Activated B cell treated with CpG ODN at 0.5 μM for 24 hours (primary cell): ENCODE measurements at regions not wholly inside any gene's neighbourhood (a gene's known extent, or its start where the extent isn't known, plus 50 kb on each side); places are given as distances from the start of the nearest gene placed in this dataset.

Source experiments
- ATAC-seq: fragments of 200-7000 bp; cut with Tn5 transposase; one replicate; pipeline ENCODE4 v1.10.0; 2021; ENCODE audit warnings: low read depth, mild to moderate bottlenecking, moderate library complexity
- CTCF ChIA-PET: fragments of 350-600 bp; sonication (Branson Sonifier 250); formaldehyde crosslinking; loops from one replicate; lab custom pipeline; 2021; ENCODE audit warnings: antibody characterized with exemption; lab: Charles Lee
- POLR2A ChIA-PET: fragments of 350-600 bp; sonication (Branson Sonifier 250); formaldehyde crosslinking; loops from one replicate; lab custom pipeline; 2021; ENCODE audit warnings: antibody characterized with exemption; lab: Charles Lee
- DNase-seq: peaks from one replicate; pipeline ENCODE4 v3.0.0; 2022
- H3K27ac Mint-ChIP-seq: one replicate; pipeline ENCODE4 v1.8.0; 2020; ENCODE audit warnings: mixed read lengths
- H3K27me3 Mint-ChIP-seq: one replicate; pipeline ENCODE4 v1.8.0; 2021; ENCODE audit warnings: mixed read lengths
- H3K36me3 Mint-ChIP-seq: one replicate; pipeline ENCODE4 v1.8.0; 2021; ENCODE audit warnings: low read depth, mixed read lengths
- H3K4me1 Mint-ChIP-seq: one replicate; pipeline ENCODE4 v1.8.0; 2021; ENCODE audit warnings: mixed read lengths
- H3K4me3 Mint-ChIP-seq: one replicate; pipeline ENCODE4 v1.8.0; 2020; ENCODE audit warnings: mild to moderate bottlenecking, mixed read lengths
- H3K9me3 Mint-ChIP-seq: one replicate; pipeline ENCODE4 v1.8.0; 2020; ENCODE audit warnings: mixed read lengths
- intact Hi-C: fragments of 100-400 bp; cut with micrococcal nuclease; formaldehyde crosslinking; loops from one replicate; pipeline ENCODE4 v1.15.1; 2024
- TF ChIP-seq, protein P1 (sequence below): fragments of 200-600 bp; IDR thresholded peaks from one replicate; pipeline ENCODE4 v1.8.0; 2022; ENCODE audit warnings: antibody characterized with exemption, mild to moderate bottlenecking

DNA sequence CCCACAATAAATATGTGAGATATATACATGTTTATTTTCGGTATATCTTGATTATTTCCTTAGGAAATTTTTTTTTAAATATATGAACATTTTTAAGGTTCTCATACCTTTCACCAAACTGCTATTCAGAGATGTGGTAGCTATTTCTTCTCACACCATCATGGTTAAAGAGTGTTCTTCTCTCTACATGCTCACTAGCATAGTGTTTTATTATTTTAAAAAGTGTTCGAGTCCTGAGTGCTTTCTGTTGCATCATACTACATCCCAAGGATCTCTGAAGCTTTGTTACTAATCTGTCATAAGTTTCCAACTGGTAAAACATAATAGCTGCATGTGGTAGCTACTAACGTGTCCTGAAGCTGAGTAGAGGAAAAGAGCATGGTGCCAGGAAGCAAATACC lies 177.4 kb upstream of the GLRA1 start:
- H3K36me3 Mint-ChIP-seq: no peaks in the 10 kb centered on the region
- H3K4me1 Mint-ChIP-seq: no peaks in the 10 kb centered on the region
- no peak overlapping the region for H3K4me3 Mint-ChIP-seq
- TF ChIP-seq, protein P1, sequence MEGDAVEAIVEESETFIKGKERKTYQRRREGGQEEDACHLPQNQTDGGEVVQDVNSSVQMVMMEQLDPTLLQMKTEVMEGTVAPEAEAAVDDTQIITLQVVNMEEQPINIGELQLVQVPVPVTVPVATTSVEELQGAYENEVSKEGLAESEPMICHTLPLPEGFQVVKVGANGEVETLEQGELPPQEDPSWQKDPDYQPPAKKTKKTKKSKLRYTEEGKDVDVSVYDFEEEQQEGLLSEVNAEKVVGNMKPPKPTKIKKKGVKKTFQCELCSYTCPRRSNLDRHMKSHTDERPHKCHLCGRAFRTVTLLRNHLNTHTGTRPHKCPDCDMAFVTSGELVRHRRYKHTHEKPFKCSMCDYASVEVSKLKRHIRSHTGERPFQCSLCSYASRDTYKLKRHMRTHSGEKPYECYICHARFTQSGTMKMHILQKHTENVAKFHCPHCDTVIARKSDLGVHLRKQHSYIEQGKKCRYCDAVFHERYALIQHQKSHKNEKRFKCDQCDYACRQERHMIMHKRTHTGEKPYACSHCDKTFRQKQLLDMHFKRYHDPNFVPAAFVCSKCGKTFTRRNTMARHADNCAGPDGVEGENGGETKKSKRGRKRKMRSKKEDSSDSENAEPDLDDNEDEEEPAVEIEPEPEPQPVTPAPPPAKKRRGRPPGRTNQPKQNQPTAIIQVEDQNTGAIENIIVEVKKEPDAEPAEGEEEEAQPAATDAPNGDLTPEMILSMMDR: no peak
- H3K27ac Mint-ChIP-seq: no peak overlapping the region
- intact Hi-C loops: no loop called here
- POLR2A ChIA-PET: no interaction called here
- no peaks in the 10 kb centered on the region for H3K27me3 Mint-ChIP-seq
- peaks cover 11% of the 10 kb centered on the region for H3K9me3 Mint-ChIP-seq
- DNase-seq (no peak), ATAC-seq (no peak)
- CTCF ChIA-PET: interaction anchor here (0.9 kb wide), 1 partner anchor 41 kb away, joined by 3 read pairs; no protein-coding TSS in a partner anchor

DNA sequence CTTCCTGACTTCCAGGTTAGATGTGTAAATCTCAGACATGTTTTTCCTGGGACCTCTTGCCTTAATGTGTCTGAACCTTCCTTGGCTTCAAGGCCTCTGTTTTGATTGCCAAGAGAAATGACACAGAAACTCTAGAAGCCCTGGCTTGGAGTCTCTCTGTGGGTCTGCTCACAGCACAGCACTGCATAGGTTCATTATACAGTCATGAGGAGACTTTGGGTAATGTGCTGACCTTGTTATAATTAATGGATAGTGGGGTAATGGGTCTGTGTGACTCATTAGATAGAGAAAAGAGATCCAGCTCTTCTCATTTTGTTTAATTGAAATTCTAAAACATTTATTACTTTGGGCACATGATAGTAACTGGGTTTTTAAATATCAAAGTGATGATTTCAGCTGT lies 175.8 kb upstream of the GLRA1 start:
- Mint-ChIP-seq H3K27me3 (no peaks in the 10 kb centered on the region), H3K4me1 (no peaks in the 10 kb centered on the region), H3K4me3 (no peak overlapping the region), H3K36me3 (no peaks in the 10 kb centered on the region), H3K27ac (no peak overlapping the region), H3K9me3 (peaks cover 11% of the 10 kb centered on the region)
- CTCF ChIA-PET: no interaction called here
- ATAC-seq (no peak), DNase-seq (no peak)
- POLR2A ChIA-PET: no interaction called here
- TF ChIP-seq, protein P1: no peak
- intact Hi-C loops: no loop called here

DNA sequence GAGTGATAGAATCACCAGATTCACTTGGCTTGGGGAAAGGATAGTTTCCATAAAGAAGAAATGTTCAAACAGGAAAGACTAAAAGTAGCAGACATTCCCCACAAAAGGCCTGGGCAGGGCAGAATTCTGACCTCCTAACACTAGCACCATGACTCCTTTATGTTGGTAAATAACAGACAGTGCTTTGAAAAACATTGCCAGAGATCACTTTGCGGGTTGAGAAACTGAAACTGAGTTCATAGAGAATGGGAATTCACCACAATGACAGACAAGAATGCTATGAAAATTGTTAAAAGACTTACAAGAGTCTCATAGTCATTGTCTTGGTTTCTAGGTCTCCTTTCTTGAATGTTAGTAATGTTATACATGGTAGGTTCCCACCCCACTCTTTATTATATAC lies 172.5 kb upstream of the GLRA1 start:
- Mint-ChIP-seq H3K27ac (no peak overlapping the region), H3K36me3 (no peaks in the 10 kb centered on the region), H3K4me1 (no peaks in the 10 kb centered on the region), H3K27me3 (no peaks in the 10 kb centered on the region), H3K9me3 (no peaks in the 10 kb centered on the region), H3K4me3 (no peak overlapping the region)
- CTCF ChIA-PET: no interaction called here
- POLR2A ChIA-PET: no interaction called here
- TF ChIP-seq, protein P1: no peak
- intact Hi-C loops: no loop called here
- ATAC-seq: no peak
- no peak for DNase-seq

DNA sequence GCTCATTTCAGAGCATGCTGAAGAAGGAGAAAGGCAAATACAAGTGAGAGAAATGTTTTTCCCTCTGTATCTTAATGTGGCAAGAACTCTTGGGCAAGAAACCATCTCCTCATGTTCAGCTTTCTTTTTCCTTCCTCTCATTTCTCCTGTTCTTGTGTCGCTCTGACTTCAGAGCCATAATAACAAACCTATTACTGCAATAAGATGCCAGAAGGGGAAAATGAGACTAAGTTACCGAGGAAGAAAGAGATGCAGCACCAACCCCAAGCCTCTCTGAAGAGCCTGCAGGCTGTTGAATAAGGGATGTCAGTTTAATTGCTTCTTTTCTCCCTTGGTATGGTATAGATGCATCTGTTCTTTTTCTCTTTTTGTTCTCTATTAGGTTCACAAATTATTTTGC lies 170.1 kb upstream of the GLRA1 start:
- H3K36me3 Mint-ChIP-seq: no peaks in the 10 kb centered on the region
- H3K9me3 Mint-ChIP-seq: no peaks in the 10 kb centered on the region
- peaks cover 2% of the 10 kb centered on the region for H3K27me3 Mint-ChIP-seq
- intact Hi-C loops: no loop called here
- TF ChIP-seq, protein P1: no peak
- no peak for DNase-seq
- H3K4me1 Mint-ChIP-seq: no peaks in the 10 kb centered on the region
- no peak for ATAC-seq
- POLR2A ChIA-PET: no interaction called here
- H3K27ac Mint-ChIP-seq: no peak overlapping the region
- no peak overlapping the region for H3K4me3 Mint-ChIP-seq
- CTCF ChIA-PET: no interaction called here

DNA sequence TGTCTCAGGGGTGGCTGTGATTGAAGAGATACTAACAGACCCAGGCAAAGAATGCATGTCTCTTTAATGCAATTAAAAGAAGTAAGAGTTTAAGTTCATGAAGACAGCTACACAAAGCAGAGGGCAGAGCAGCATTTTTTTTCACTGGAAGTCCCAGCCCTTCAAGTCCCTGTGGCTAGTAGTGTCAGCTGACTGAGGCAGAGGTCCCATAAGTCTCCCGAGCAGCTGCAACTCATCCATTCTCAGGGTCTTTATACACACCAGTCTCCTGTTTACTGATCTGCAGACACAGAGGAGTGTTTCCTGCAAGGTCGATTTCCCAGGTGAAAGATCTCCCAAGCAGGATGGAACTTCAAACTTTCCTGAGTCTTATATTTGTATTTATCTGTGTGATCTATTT lies 169.4 kb upstream of the GLRA1 start:
- ChIA-PET CTCF (no interaction called here), POLR2A (no interaction called here)
- Mint-ChIP-seq H3K27ac (no peak overlapping the region), H3K27me3 (peaks cover 2% of the 10 kb centered on the region), H3K4me3 (no peak overlapping the region), H3K36me3 (no peaks in the 10 kb centered on the region), H3K9me3 (no peaks in the 10 kb centered on the region), H3K4me1 (no peaks in the 10 kb centered on the region)
- no peak for DNase-seq
- ATAC-seq: no peak
- intact Hi-C loops: no loop called here
- TF ChIP-seq, protein P1: no peak
